Keratinocyte (primary cell): ENCODE measurements at regions not wholly inside any gene's neighbourhood (a gene's known extent, or its start where the extent isn't known, plus 50 kb on each side); places are given as distances from the start of the nearest gene placed in this dataset.

Experiments used
- DNase-seq: peaks from one replicate; pipeline ENCODE4 v3.0.0-alpha.2; 2011; ENCODE audit warnings: low read depth, missing footprints, low spot score
- FAIRE-seq: peaks from 2 replicates; lab custom pipeline; 2011; peaks lifted over from hg19 to GRCh38; lab: Jason Lieb, UNC
- H2AFZ ChIP-seq: 2 replicates; pipeline ENCODE4 v1.6.0; 2012; ENCODE audit warnings: low read length, control low read depth, inconsistent platforms; ENCODE audit not compliant: control insufficient read depth
- H3K27ac ChIP-seq: 2 replicates; pipeline ENCODE4 v1.5.1; 2011; ENCODE audit warnings: low read length; ENCODE audit not compliant: control insufficient read depth, insufficient read depth
- H3K27me3 ChIP-seq: 3 replicates; pipeline ENCODE4 v1.6.0; 2011; ENCODE audit warnings: low read length; ENCODE audit not compliant: control insufficient read depth, insufficient read depth; ENCODE audit errors: extremely low read depth
- H3K36me3 ChIP-seq, 2 experiments: 2 replicates in 1 of 2; 3 replicates in 1 of 2; pipeline ENCODE4 v1.5.1; 2011; ENCODE audit warnings: low read length in 2 of 2, mild to moderate bottlenecking in 1 of 2; ENCODE audit not compliant: control insufficient read depth in 2 of 2, insufficient read depth in 2 of 2; ENCODE audit errors: extremely low read depth in 1 of 2
- H3K4me1 ChIP-seq: 3 replicates; pipeline ENCODE4 v1.5.1; 2011; ENCODE audit warnings: low read length; ENCODE audit not compliant: control insufficient read depth, insufficient read depth; ENCODE audit errors: extremely low read depth
- H3K4me2 ChIP-seq: 3 replicates; pipeline ENCODE4 v1.6.0; 2011; ENCODE audit warnings: low read depth, low read length; ENCODE audit not compliant: control insufficient read depth, insufficient read depth; ENCODE audit errors: extremely low read depth
- H3K4me3 ChIP-seq, 3 experiments: fragments of 200-600 bp in 1 of 3; sonication (generic) in 1 of 3; 2 replicates in 2 of 3; 3 replicates in 1 of 3; pipeline ENCODE4 v1.5.1; 2011 to 2016; ENCODE audit warnings: low read length in 3 of 3, mild to moderate bottlenecking in 3 of 3, control low read depth in 2 of 3, inconsistent platforms in 1 of 3, low read depth in 1 of 3, mixed read lengths in 1 of 3, mixed run types in 1 of 3, moderate library complexity in 1 of 3; ENCODE audit not compliant: control insufficient read depth in 2 of 3, insufficient read depth in 2 of 3; ENCODE audit errors: extremely low read depth in 1 of 3
- H3K79me2 ChIP-seq: 2 replicates; pipeline ENCODE4 v1.6.0; 2012; ENCODE audit warnings: low read length; ENCODE audit not compliant: control insufficient read depth, insufficient read depth
- H3K9ac ChIP-seq: 3 replicates; pipeline ENCODE4 v1.6.0; 2011; ENCODE audit warnings: low read length; ENCODE audit not compliant: control insufficient read depth, insufficient read depth; ENCODE audit errors: extremely low read depth
- H3K9me1 ChIP-seq: 3 replicates; pipeline ENCODE4 v1.6.0; 2011; ENCODE audit warnings: low read length; ENCODE audit not compliant: control insufficient read depth, insufficient read depth; ENCODE audit errors: extremely low read depth
- H3K9me3 ChIP-seq: 2 replicates; pipeline ENCODE4 v1.5.1; 2012; ENCODE audit warnings: low read depth, low read length; ENCODE audit not compliant: control insufficient read depth
- H4K20me1 ChIP-seq: 3 replicates; pipeline ENCODE4 v1.6.0; 2011; ENCODE audit warnings: low read length; ENCODE audit not compliant: control insufficient read depth, insufficient read depth; ENCODE audit errors: extremely low read depth
- EZH2 ChIP-seq: IDR thresholded peaks from one replicate; pipeline ENCODE4 v1.6.1; 2012; ENCODE audit warnings: inconsistent platforms, mild to moderate bottlenecking, low read length, moderate library complexity
- dilution Hi-C: fragments of 300-500 bp; cut with MboI; formaldehyde crosslinking; loops from one replicate; pipeline ENCODE4 v1.7.0; 2020; ENCODE audit warnings: low sequenced_read_pairs; ENCODE audit not compliant: extremely low pct_ligation_motif_present
- TF ChIP-seq, protein P1 (sequence below), 3 experiments: IDR thresholded peaks in 1 of 3; conservative IDR thresholded peaks in 1 of 3; optimal IDR thresholded peaks in 1 of 3; 2 replicates in 2 of 3; 3 replicates in 1 of 3; pipeline versions ENCODE3 to v1.5.1; 2011; ENCODE audit warnings: low read length in 3 of 3, mild to moderate bottlenecking in 3 of 3, moderate library complexity in 2 of 3, control low read depth in 1 of 3, inconsistent platforms in 1 of 3; ENCODE audit not compliant: insufficient read depth in 2 of 3; ENCODE audit errors: extremely low read depth in 1 of 3

- H3K27me3 ChIP-seq = no peaks in the 10 kb centered on the region
- FAIRE-seq = no peak
Measured at GRCh38 chr6:97771372-97771771, 488.4 kb upstream of the MMS22L start.

GRCh38 chr6:97775012-97775411 is 492.0 kb upstream of the MMS22L start:
- TF ChIP-seq, protein P1, sequence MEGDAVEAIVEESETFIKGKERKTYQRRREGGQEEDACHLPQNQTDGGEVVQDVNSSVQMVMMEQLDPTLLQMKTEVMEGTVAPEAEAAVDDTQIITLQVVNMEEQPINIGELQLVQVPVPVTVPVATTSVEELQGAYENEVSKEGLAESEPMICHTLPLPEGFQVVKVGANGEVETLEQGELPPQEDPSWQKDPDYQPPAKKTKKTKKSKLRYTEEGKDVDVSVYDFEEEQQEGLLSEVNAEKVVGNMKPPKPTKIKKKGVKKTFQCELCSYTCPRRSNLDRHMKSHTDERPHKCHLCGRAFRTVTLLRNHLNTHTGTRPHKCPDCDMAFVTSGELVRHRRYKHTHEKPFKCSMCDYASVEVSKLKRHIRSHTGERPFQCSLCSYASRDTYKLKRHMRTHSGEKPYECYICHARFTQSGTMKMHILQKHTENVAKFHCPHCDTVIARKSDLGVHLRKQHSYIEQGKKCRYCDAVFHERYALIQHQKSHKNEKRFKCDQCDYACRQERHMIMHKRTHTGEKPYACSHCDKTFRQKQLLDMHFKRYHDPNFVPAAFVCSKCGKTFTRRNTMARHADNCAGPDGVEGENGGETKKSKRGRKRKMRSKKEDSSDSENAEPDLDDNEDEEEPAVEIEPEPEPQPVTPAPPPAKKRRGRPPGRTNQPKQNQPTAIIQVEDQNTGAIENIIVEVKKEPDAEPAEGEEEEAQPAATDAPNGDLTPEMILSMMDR (optimal IDR thresholded peaks at IDR 0.05 in 1 of 3, IDR thresholded peaks at IDR 0.05 in 1 of 3, conservative IDR thresholded peaks at IDR 0.05 in 1 of 3; ENCODE audit: extremely low read depth in 1 of 3, insufficient read depth in 2 of 3, low read length in 3 of 3) = no peak
- no peak for TF ChIP-seq EZH2
- Histone ChIP-seq H3K9me3 (peaks cover 2% of the 10 kb centered on the region), H3K9me1 (no peaks in the 10 kb centered on the region), H3K36me3 (no peaks in the 10 kb centered on the region), H4K20me1 (no peaks in the 10 kb centered on the region), H3K9ac (no peak overlapping the region), H3K4me1 (no peaks in the 10 kb centered on the region), H3K27me3 (no peaks in the 10 kb centered on the region), H3K4me3 (no peak overlapping the region), H3K4me2 (no peak overlapping the region), H3K27ac (no peak overlapping the region), H2AFZ (no peak overlapping the region), H3K79me2 (no peaks in the 10 kb centered on the region)
- FAIRE-seq (no peak), DNase-seq (no peak)
- dilution Hi-C loops = no loop called here

More at GRCh38 chr6:97771372-97771771, 488.4 kb upstream of the MMS22L start:
- H3K4me2 ChIP-seq = no peak overlapping the region
- no peaks in the 10 kb centered on the region for H4K20me1 ChIP-seq
- H3K27ac ChIP-seq = no peak overlapping the region
- H3K4me3 ChIP-seq = no peak overlapping the region
- peaks cover 2% of the 10 kb centered on the region for H3K9me3 ChIP-seq
- TF ChIP-seq EZH2 = no peak
- TF ChIP-seq, protein P1 (optimal IDR thresholded peaks at IDR 0.05 in 1 of 3, IDR thresholded peaks at IDR 0.05 in 1 of 3, conservative IDR thresholded peaks at IDR 0.05 in 1 of 3; ENCODE audit: extremely low read depth in 1 of 3, insufficient read depth in 2 of 3, low read length in 3 of 3) = no peak
- dilution Hi-C loops = no loop called here
- no peaks in the 10 kb centered on the region for H3K79me2 ChIP-seq
- no peak overlapping the region for H3K9ac ChIP-seq
- H3K4me1 ChIP-seq = no peaks in the 10 kb centered on the region
- H3K9me1 ChIP-seq = no peaks in the 10 kb centered on the region
- DNase-seq = no peak
- no peaks in the 10 kb centered on the region for H3K36me3 ChIP-seq
- H2AFZ ChIP-seq = no peak overlapping the region
